ENCODE measurements at regions not wholly inside any gene's neighbourhood (a gene's known extent, or its start where the extent isn't known, plus 50 kb on each side); places are given as distances from the start of the nearest gene placed in this dataset.

GRCh38 chr4:116328261-116328860 lies 757.0 kb downstream of the TRAM1L1 start:
- no peak for TF ChIP-seq AKAP8 (CRISPR knock-in tag; IDR thresholded peaks at IDR 0.05)
- TF ChIP-seq ARNT (IDR thresholded peaks at IDR 0.05): no peak

Measured in HepG2 (cell line).